ENCODE measurements at regions not wholly inside any gene's neighbourhood (a gene's known extent, or its start where the extent isn't known, plus 50 kb on each side); places are given as distances from the start of the nearest gene placed in this dataset.
"Not testable (repeated sequence)": the region's sequence is repeated elsewhere in the genome, so short reads cannot be mapped to it uniquely, and the experiment has no call there.

- DNase-seq: no peak
Observed at GRCh38 chr3:165994293-165994692, 157.1 kb upstream of the BCHE start.

- no peak for DNase-seq
Observed at GRCh38 chr3:165984589-165984988, 147.4 kb upstream of the BCHE start.

- DNase-seq: no peak
Observed at GRCh38 chr3:165983284-165983683, 146.1 kb upstream of the BCHE start.

GRCh38 chr3:165981318-165981717 is 144.1 kb upstream of the BCHE start:
- no peak for DNase-seq

- DNase-seq: not testable (repeated sequence)
Observed at GRCh38 chr3:165960825-165961224, 123.6 kb upstream of the BCHE start.

GRCh38 chr3:165954171-165954570 is 116.9 kb upstream of the BCHE start:
- DNase-seq: no peak

- no peak for DNase-seq
Observed at GRCh38 chr3:165946360-165946759, 109.1 kb upstream of the BCHE start.

GRCh38 chr3:165938986-165939540 is 101.8 kb upstream of the BCHE start:
- DNase-seq: no peak

- DNase-seq: not testable (repeated sequence)
Observed at GRCh38 chr3:165936081-165936480, 98.9 kb upstream of the BCHE start.

- DNase-seq: not testable (repeated sequence)
Observed at GRCh38 chr3:165924301-165924791, 87.1 kb upstream of the BCHE start.

- no peak for DNase-seq
Observed at GRCh38 chr3:165920984-165921383, 83.8 kb upstream of the BCHE start.

GRCh38 chr3:165919284-165919683 is 82.1 kb upstream of the BCHE start:
- no peak for DNase-seq

GRCh38 chr3:165918657-165918979 is 81.4 kb upstream of the BCHE start:
- no peak for DNase-seq

- not testable (repeated sequence) for DNase-seq
Observed at GRCh38 chr3:165917938-165918656, 80.9 kb upstream of the BCHE start.

- not testable (repeated sequence) for DNase-seq
Observed at GRCh38 chr3:165915104-165915503, 77.9 kb upstream of the BCHE start.

GRCh38 chr3:165903885-165904630 is 66.8 kb upstream of the BCHE start:
- DNase-seq: no peak

GRCh38 chr3:165899066-165899465 is 61.8 kb upstream of the BCHE start:
- no peak for DNase-seq

- DNase-seq: no peak
Observed at GRCh38 chr3:165897137-165897536, 59.9 kb upstream of the BCHE start.

- DNase-seq: peak; percentile 37
Observed at GRCh38 chr3:165895919-165896318, 58.7 kb upstream of the BCHE start.

GRCh38 chr3:165892565-165892964 is 55.3 kb upstream of the BCHE start:
- no peak for DNase-seq

Measured in RPMI8226 (cell line).